Left cardiac atrium (tissue), 4 donors: ENCODE measurements at regions not wholly inside any gene's neighbourhood (a gene's known extent, or its start where the extent isn't known, plus 50 kb on each side); places are given as distances from the start of the nearest gene placed in this dataset.

ENCODE experiments used
- ATAC-seq, 2 donors: fragments of 200-7000 bp; cut with Tn5 transposase; one replicate each; pipeline ENCODE4 v1.9.1; 2020; ENCODE audit warnings: mild to moderate bottlenecking in 2 of 2, moderate library complexity in 2 of 2
- DNase-seq: peaks from one replicate; pipeline ENCODE4 v3.0.0-alpha.2; 2020
- intact Hi-C, 2 donors: fragments of 100-400 bp; cut with DNase I; formaldehyde crosslinking; loops; one replicate each; pipeline versions ENCODE4 v1.14.1 to v1.15.1; 2022 to 2023
- donor health status: DM: no; HTN: yes; CAD: no.
- donor health status: DM: no; HTN: yes; CAD: no; lungs with severe emphysema.
- donor health status: DM: yes; HTN: yes; CAD: no.
- donor health status: Dilated cardiomyopathy.

- DNase-seq (no peak), ATAC-seq (no peak)
- intact Hi-C loops = no loop called here
Observed at GRCh38 chr1:50257940-50258685, 149.4 kb downstream of the ELAVL4 start.

- DNase-seq = no peak
- intact Hi-C loops = no loop called here
- ATAC-seq = no peak
Observed at GRCh38 chr1:50257029-50257428, 148.3 kb downstream of the ELAVL4 start.
